C4-2B (cell line): ENCODE measurements at regions not wholly inside any gene's neighbourhood (a gene's known extent, or its start where the extent isn't known, plus 50 kb on each side); places are given as distances from the start of the nearest gene placed in this dataset.

Experiments
- H3K27ac ChIP-seq: fragments of 450-650 bp; 2 replicates; pipeline ENCODE4 v1.5.1; 2017
- CTCF ChIP-seq: fragments of 450-650 bp; conservative IDR thresholded peaks from 2 replicates; pipeline ENCODE4 v1.5.1; 2017; ENCODE audit warnings: mild to moderate bottlenecking
- ZFX ChIP-seq: fragments of 450-650 bp; IDR thresholded peaks from 2 replicates; pipeline ENCODE4 v1.6.1; 2017

- TF ChIP-seq ZFX (no peak), CTCF (no peak)
- H3K27ac ChIP-seq: no peak overlapping the region
Measured at GRCh38 chr2:64803776-64804175, 150.1 kb upstream of the SERTAD2 start.

- H3K27ac ChIP-seq: no peak overlapping the region
- TF ChIP-seq ZFX: no peak
- no peak for TF ChIP-seq CTCF
Measured at GRCh38 chr2:64804651-64805050, 150.9 kb upstream of the SERTAD2 start.

GRCh38 chr2:64807417-64807816 lies 153.7 kb upstream of the SERTAD2 start:
- H3K27ac ChIP-seq: no peak overlapping the region
- TF ChIP-seq CTCF (no peak), ZFX (no peak)

- TF ChIP-seq CTCF: no peak
- no peak for TF ChIP-seq ZFX
- H3K27ac ChIP-seq: no peak overlapping the region
Measured at GRCh38 chr2:64808092-64808491, 154.4 kb upstream of the SERTAD2 start.

- TF ChIP-seq ZFX (no peak), CTCF (no peak)
- no peak overlapping the region for H3K27ac ChIP-seq
Measured at GRCh38 chr2:64808754-64809153, 155.0 kb upstream of the SERTAD2 start.

GRCh38 chr2:64809216-64809615 lies 155.5 kb upstream of the SERTAD2 start:
- TF ChIP-seq CTCF (no peak), ZFX (no peak)

GRCh38 chr2:64812285-64812684 lies 158.6 kb upstream of the SERTAD2 start:
- H3K27ac ChIP-seq: no peak overlapping the region
- TF ChIP-seq CTCF: no peak
- TF ChIP-seq ZFX: no peak

More at GRCh38 chr2:64809216-64809615, 155.5 kb upstream of the SERTAD2 start:
- no peak overlapping the region for H3K27ac ChIP-seq
